ENCODE measurements at regions not wholly inside any gene's neighbourhood (a gene's known extent, or its start where the extent isn't known, plus 50 kb on each side); places are given as distances from the start of the nearest gene placed in this dataset.

DNA sequence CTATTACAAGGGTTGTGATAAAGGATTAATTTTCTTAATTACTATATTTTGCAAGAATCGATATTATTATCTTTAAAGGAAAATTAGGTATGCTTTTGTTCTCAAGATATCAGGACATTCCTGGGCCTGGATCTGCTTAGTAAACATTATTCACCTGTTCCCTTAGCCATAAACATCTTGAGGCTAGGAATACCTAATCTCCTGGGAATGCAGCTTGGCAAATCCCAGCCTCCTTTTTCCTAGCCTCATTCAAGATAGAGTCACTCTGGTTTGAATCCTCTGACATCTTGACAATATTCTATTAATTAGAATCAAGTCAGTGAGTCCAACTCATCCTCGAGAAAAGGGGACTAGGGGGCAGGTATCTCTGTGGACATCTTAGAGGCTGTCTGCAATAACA lies 327.1 kb downstream of the STIM2 start:
- DNase-seq = no peak

DNA sequence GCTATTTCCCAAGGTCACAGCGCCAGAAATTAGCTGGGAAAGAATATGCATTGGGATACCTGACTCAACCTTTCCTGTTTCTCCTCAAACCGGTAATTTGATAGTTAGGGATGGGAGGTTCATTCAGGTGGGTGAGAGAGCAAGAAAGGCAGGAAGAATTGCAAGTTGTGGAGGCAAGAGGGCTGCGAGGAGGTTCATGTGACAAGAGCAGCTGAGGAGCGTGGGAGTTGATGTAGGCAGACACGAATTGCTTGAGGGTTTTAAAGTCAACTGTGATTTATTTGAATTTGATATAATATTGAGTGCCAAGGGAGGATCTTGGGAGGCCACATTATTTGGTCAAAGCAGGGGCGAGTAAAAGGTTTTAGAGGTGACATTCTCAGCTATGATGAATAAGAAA lies 329.0 kb downstream of the STIM2 start:
- DNase-seq = no peak

DNA sequence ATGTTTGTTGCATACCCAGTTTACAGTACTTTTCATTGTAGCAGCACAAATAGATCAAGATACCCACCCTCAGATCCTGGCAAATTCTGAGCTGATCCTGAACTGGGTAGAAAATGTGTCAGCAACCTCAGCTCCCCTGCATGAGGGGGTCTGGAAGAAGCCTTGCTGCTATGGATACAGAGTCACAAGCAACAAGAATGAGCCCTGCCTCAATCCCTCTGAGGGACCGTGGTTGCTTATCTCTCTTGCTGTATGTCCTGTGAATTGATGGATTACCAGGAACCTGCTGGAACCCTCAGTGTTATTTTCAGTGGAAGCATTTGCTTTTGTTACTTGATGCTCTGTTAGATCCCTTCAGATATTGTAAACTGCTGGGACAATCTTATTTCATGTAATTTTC lies 331.0 kb downstream of the STIM2 start:
- no peak for DNase-seq

DNA sequence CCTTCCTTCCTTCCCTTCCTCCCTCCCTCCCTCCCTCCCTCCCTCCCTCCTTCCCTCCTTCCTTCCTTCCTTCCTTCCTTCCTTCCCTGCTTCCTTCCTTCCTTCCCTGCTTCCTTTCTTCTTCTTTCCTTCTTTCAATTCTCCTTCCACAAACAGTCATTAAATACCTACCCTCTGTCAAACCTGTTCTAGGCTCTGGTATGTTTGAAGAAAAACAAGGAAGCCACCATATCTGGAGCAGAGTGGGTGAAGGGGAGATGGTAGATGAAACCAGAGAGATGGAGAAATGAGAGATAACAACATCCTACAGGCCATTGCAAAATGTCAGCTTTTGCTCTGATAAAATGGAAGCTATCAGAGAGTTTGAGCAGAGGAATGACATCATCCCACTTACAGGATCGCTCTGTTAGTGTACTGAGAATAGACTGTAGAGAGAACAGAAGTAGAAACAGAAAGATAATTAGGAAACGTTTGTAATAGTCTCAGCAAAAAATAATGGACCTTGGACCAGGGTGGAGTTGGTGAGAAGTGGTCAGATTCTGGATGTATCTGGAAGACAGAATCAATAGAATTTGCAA lies 334.0 kb downstream of the STIM2 start:
- DNase-seq = no peak

DNA sequence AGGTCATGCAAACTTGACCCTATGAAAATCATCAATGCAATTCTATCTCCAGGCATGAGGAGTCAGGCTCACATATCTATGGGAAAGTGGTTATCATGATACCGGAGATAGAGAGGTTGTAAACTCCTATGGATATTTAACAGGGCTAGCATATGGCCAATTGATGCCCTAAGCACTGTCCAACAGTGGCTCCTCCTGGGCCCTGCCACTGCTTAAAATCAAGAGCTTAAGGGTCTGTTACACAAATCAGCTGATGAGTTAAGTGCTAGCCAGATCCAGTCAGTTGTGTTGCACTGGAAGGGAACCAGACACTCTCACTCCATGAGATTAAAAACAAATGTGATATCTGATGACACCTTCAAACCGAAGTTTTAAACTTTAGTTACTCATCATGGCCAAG lies 337.6 kb downstream of the STIM2 start:
- DNase-seq = no peak

DNA sequence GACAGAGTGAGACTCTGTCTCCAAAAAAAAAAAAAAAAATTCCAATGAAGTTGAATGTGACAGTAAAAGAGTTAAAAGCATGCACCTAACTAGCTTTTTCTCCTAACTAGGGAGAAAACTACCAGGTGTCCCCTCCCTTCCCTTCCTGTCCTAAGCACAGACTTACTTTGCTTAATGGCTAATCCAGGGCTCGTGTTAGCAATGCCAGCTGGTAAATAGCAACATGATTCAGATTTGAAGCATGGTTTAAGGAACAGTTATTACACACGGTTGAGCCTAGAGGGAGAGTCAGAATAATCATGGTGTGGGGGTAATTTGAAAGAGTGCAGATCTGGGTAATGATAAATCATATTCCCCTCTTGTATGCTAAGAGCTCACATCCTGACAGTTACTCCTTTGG lies 338.3 kb downstream of the STIM2 start:
- DNase-seq = no peak

DNA sequence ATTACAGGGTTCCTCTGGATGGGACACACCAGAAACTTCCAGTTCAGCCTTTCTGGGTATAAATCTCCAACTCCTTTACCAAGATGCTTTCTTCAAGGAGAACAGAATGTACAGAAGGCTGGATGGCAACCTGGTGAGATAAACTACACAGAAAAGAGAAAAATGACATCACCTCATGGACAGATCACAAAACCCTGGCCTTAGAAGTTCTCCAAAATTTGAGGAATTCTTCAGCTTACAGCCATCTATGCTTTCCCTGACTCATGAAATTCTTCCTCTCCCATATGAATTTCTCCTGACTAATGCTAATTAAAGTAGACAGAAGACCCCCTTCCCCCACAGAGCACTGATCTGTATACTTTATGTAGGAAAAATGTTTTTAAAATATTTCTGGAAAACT lies 345.4 kb downstream of the STIM2 start:
- DNase-seq = no peak

DNA sequence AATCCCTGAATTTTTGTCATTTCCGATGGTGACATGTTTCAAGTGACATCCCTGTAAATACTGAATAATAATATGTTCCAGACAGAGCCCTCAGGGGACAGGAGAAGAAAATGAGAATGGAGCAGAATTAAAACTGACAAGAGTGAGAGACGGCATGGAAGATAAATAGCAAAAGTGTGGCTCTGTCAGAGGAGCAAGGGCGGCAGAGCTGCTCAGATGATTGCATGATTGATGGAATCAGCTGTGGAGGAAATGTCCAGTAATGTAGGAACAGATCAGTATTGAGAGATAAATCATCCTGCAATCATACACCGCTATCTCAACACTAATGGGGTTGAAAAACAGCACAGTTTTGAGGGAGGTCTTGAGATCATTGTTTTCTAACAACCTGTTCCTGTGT lies 350.3 kb downstream of the STIM2 start:
- no peak for DNase-seq

DNA sequence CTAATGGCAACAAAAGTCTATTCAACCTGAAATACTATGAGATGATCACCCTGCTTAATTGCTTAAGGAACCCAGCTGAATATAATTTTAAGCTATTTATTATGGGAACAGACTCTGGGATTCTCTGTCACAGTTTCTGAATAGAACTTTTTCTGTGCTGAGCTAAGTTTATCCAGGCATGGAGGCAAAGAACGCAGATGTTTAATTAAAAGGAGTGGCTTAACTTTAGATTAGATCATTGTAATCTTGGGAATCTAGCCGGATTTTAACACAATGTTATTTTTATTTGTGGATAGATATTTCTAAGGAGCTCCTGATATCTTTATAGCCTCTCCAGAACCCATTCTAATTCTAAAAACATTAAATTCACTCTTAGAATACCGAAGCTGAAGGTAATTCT lies 353.4 kb downstream of the STIM2 start:
- DNase-seq = no peak

DNA sequence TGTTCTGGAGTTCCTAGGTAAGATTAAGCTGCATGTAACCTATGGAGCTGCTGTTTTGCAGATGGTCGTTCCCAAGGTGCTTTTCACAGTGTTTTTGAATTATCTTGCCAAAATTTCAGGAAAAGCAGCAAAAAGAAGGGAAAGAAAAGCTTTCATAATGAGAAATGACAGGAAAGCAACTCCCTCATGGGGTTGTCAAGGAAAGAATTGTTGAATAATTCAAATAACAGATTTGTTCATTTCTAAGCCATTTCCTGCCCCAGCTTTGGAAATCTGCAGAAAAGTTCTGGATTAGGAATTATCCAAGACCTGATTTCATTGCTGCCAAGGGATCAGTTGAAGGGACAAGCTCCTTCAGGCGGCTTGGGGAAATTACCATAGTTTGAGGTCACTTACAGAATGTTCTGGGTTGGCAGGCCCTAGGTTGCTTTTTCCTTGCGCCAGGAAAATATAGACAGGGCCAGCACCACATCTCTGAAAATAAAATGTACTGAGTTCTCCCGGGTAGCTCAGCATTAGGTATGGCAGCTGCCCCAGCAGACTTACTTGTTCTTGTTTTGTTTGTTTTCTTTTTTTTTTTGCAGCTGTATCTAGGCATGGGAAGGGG lies 354.7 kb downstream of the STIM2 start:
- DNase-seq = no peak

DNA sequence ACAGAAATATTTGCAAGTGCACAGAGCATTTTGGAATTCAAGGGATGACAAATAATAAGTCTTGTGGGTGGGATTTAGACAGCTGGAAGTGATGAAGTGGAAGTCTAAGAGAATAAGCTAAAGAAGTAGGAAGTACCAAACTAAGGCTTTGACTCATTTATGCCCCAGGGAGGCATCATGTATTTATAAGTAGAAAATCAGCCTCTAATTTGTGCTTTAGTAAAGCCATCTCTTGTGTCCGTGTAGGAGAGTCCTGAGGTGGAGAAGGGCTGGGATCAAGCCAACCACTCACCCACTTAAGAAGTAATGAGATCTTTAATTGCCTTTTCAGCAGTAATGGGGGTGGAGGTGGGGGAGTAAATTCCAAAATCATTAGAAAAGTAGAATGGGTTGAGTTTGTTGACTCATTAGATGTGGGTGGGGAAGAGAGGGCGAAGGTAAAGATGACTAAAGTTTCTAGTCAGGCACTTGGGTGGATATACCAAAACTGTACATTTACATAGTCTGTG lies 356.7 kb downstream of the STIM2 start:
- DNase-seq = no peak

DNA sequence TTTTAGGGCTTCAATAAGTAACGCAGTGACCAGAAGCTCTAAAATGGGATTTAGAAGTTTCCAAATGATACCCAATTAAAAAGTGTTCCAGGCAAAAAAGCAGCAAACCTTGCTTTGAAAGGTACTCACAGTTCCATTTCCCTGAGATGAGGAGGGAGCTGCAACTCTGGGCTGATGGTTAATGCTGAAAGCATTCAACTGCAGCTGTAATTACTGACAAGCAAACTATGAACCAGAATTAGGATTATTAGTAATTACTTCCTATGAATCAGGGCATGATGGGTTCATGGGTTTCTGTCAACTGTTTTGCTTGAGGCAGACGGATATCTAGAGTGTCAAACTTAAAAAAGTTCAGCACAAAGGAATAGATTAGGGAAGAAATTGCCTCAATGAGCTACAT lies 357.4 kb downstream of the STIM2 start:
- no peak for DNase-seq

DNA sequence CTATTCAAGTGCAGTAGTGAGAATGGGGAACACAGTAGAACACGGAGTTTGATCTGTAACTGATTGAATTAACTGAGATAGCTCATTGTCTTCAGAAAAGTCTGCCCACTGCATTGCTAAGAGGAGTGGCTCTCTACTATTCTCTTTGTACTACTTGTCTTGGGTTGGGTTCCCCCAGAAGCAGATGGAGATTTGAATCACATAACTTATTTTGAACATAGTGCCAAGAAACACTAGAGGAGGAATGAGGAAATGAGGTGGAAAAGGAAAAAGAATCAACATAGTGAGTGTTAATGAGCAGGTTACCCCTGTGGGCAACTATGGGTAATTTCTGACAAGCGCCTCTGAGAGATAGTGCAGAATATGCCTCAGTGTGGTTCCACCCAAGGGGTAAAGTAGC lies 362.7 kb downstream of the STIM2 start:
- no peak for DNase-seq

DNA sequence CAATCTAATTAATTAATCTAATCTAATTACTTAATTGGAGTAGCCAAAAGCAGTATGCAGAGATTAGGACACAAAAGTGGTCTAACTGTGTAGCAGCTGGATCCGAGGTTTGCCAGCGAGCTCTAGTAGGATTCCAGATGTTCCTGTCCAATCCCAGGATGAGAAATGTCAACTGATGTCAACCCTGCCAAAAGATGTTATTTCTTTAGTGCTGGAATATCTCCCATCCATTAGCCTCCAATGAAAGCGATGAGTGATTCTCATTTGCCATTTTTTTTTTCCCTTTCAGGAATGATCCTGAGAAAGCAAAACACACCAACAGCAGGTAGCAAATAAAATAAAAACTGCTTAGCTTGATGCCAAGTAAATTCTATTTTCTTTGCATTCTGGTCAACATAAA lies 372.9 kb downstream of the STIM2 start:
- no peak for DNase-seq

DNA sequence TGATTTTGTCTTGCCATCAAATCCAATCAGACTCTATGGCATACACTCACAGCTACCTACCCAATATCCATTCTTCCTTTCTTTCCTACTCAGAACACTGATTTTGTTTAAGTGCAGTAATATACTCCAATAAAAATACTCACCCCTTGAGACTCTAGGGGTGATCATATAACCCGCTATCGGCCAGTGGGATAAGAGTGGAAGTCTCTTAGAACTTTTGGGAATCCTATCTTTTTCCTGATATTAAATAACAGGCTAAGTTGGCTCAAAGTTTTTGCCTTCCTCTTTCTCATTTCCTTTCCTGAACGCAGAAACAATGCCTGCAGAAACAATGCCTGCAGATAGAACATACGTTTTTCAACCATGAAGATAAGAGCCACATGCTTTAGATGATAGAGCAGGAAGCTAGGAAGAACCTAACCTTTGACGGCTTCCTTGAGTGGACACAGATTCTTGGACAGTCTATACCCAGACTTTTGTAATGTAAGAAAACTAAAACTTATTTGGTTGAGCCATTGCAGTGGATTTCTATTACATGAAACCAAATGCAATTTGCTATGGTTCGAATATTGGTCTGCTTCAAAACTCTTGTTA lies 373.8 kb downstream of the STIM2 start:
- no peak for DNase-seq

DNA sequence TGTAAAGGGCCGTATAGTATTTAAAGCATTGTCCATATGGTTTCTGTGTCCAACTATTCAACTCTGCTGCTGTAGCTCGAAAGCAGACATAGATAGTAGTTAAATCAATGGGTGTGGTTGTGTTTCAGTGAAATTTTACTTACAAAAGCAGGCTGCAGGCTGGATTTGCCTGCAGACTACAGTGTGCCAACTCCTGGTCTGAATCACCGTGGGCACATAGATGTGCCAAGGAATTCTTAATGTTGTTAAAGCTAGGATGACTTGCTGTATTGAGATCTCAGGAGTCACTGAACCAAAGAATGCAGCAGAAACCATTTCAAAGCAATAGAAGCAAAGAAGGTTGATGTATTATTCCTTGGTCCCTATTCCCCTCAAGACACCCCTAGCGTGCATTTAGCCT lies 379.0 kb downstream of the STIM2 start:
- DNase-seq = no peak

DNA sequence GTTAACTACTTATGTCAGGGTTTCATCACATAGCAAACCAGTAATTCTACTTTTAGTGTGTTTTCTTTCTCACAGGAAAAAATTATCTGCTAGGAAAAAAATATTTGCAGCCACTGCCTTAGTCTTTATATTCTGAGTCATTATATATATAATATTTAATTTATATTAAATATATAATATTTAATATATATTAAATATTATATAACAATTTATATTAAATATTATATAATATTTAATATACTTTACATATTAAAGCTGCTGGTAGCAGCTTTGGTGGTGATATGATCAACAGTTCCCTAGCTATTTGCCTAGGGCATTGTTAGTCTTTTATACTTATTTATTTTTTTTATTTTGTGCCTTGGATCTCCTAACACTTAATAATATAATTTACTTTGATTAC lies 381.6 kb downstream of the STIM2 start:
- DNase-seq = no peak

DNA sequence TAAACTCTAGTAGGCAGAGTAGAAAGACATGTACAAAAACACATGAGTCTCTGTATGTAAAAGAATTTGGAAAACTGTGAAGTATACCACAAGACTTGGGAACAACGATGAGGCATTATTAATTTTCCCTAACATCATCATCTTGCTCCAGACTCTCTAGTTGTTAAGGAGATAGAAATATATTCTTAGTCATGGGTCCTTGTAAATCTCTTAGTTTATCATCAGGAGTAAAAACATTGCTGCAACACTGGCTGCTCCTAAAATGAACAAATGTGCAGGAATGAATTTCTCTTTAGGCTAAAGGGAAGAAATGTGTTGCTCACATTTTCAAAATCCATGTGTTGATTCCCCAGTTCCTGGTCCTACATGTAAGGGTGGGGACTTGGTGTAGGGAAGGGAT lies 384.6 kb downstream of the STIM2 start:
- no peak for DNase-seq

DNA sequence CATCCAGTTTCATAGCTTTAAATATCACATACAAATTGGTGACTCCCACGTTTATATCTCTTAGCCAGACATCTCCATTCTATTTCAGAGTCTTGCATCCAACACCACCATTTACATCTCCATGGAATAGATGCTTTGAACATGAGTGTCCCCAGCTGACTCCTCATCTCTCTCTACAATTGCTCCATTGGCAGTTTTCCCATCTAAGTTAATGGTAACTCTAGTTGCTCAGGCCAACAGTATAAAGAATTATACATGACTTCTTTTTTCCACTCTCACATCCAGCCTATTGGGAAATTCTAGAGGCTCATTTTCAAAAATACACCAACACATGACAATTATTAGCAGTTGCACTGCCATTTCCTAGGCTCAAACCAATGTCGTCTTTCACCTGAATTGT lies 388.2 kb downstream of the STIM2 start:
- no peak for DNase-seq

DNA sequence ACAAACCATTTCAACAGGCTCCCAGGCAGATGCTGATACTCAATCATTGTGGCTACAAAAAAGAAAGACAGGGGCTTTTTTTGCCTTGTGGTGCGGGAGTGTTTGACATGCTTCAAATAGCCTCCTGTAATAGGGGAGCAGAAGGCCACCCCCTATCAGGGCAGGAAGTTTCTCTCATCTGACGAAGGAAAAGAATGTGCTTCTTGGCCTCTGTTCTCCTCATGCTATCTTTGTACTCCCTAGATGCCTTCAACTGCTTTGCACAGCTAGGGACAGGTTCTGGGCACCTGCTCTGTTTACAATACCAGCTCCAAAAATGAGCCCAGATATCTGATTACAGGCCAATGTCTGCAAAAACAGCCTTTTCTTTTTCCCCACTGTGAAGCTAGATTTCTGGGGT lies 391.1 kb downstream of the STIM2 start:
- no peak for DNase-seq

DNA sequence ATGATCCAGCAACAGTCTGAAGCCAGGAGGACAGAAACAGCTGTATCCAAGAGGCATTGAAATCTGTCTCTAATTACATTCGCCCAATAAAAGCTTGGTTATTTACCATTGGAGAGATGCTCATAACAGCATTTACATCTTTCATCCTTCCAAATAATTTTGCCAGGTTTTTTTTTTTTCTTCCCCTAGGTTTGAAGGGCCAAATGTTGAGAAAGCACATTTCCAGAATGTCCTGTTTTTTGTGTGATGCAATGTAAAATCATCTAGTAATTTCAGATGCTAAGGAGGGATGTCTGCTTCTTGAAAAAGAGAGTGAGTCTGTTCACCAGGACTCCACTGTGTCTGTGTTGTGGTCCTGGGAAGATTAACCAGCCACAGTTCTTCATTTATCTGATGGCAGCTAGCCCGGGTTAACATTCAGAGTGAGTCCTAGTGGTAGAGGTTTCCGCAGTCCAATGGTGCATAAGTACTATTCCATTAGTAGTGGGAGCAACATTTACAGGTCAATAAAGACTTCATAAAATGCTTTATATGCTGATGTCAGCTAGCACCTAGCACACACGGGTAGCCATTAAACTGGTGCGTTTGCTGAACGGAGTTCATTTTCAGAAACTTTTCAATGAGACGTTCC lies 406.8 kb downstream of the STIM2 start:
- DNase-seq = no peak

DNA sequence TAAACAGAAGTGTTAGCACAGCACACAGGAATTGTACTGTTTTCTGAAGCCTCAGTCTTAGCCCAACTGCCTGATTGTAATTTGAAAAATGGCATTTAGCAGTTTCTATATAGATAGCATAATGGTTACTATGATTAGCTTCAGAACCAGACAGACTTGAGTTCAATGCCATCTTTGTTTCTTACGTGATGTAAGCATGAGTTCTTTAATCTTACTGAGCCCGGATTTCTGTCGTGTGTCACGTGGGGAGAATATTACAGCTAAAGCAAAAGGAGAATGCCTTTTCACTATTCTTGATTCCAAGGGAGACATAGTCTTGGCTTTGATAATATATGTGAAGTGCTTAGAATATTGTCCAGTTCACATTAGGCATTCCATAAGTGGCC lies 407.3 kb downstream of the STIM2 start:
- DNase-seq = no peak

DNA sequence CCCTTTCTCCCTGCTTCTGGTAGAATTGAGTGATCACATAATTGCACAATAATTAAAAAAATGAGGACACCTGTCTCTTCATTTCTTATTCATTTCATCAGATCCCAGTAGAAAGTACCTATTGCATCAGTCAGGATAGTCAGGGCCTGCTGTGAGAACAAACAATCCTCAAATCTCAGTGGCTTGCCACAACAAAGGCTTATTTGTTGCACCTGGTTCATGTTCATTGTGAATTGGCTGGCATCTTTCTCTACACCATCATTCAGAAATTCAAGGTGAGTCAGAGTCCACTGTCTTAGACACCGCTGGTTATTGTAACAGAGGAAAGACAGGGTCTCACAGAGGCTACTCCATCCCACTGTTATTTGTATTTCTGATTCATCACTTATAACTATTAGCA lies 409.8 kb downstream of the STIM2 start:
- DNase-seq = no peak

DNA sequence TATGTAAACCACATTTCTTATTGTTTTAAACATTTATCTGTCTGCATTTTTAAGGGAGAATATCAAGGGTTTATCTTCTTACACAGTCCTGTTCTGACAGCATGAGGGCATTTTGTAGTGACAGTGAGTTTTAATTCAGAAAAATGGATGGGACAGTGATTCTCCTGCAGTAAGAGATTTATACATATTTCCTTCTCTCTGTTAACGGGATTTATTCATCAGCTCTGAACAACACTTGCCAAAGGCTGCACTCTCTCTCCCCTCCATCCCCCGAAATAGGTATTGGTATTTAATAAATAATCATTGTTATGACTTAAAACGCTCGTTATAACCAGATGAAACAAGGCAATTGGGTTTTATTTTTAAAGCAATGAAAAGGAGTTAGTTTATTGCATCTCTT lies 410.9 kb downstream of the STIM2 start:
- no peak for DNase-seq

DNA sequence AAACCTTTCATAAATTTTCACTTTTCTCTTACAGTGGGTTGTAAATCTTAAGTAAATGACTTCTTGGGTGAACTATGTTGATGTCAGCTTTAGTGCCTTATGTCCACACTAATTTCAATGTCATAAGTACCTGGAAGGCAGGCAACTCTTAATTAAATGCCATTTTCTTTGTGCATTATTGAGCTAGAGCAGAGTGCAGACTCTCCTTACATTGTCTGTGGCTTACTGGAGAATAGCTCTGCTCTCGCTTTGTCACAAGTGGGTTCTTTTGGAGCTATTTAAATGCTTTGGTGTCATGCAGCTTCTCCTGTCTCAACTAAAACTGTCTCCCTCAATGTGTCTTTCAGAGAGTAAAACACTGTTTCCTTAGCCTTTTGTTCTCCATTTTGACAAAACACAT lies 411.6 kb downstream of the STIM2 start:
- no peak for DNase-seq
